ENCODE measurements at regions not wholly inside any gene's neighbourhood (a gene's known extent, or its start where the extent isn't known, plus 50 kb on each side); places are given as distances from the start of the nearest gene placed in this dataset.
"Not testable (repeated sequence)": the region's sequence is repeated elsewhere in the genome, so short reads cannot be mapped to it uniquely, and the experiment has no call there.

DNA sequence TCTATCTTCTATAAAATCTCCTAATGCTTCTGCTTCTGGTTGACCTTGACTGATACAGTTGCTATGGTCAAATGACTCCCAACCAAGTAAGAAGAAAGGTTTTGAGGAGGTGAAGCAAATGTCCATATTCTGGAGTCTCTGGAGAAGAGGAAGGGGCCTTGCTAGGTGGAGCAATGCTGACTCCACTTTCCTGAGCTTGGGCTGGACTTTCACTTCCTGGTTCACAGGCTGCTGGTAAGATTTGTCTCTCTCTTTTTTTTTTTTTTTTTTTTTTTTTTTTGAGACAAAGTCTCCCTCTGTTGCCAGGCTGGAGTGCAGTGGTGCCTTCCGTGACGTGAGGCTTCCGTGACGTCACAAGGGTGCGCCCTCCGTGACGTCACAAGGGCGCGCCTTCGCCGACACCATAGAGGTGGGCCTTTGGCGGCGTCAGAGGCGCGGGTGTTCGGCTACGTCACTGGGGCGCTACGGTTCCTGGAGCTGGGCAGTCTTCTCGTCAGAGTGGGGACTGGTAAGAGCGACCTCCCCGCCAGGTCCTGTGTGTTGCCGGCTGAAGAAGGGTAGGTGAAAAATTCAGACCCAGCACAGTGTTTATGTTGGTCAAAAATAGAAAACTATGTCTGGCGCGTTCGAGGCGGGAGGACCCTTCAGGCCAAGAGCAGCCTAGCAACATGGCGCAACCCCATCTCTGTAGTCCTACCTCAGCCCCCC is 93.7 kb upstream of the METTL14 start:
- DNase-seq, result peak; percentile 92 to 97 (median 92)
- H3K36me3 ChIP-seq, H3K4me1 ChIP-seq, H3K9me3 ChIP-seq, H3K27me3 ChIP-seq: not testable (repeated sequence)
- Histone ChIP-seq H3K4me3 (peak overlapping the region; percentile 44 to 66 (median 52)), H3K27ac (peak overlapping the region; percentile 67 to 85 (median 76))
- TF ChIP-seq, protein P1, sequence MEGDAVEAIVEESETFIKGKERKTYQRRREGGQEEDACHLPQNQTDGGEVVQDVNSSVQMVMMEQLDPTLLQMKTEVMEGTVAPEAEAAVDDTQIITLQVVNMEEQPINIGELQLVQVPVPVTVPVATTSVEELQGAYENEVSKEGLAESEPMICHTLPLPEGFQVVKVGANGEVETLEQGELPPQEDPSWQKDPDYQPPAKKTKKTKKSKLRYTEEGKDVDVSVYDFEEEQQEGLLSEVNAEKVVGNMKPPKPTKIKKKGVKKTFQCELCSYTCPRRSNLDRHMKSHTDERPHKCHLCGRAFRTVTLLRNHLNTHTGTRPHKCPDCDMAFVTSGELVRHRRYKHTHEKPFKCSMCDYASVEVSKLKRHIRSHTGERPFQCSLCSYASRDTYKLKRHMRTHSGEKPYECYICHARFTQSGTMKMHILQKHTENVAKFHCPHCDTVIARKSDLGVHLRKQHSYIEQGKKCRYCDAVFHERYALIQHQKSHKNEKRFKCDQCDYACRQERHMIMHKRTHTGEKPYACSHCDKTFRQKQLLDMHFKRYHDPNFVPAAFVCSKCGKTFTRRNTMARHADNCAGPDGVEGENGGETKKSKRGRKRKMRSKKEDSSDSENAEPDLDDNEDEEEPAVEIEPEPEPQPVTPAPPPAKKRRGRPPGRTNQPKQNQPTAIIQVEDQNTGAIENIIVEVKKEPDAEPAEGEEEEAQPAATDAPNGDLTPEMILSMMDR (IDR thresholded peaks at IDR 0.05), result peak in 2 of 6 experiments; percentile 13 to 23
- TF ChIP-seq POLR2A (IDR thresholded peaks at IDR 0.05), result peak; percentile 37 to 55

DNA sequence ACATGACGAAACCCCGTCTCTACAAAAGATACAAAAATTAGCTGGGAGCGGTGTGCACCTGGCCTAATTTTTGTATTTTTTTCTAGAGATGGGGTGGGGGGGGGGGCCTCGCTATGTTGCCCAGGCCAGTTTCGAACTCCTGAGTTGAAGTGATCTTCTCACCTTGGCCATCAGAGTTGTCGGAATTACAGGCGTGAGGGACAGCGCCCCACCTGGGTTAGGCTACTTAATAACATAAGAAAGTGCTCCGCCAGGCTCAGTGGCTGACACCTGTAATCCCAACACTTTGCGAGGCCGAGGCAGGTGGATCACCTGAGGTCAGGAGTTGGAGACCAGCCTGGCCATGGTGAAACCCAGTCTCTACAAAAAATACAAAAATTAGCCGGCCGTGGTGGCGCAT is 92.9 kb upstream of the METTL14 start:
- Histone ChIP-seq H3K4me3 (peak overlapping the region; percentile 44 to 66 (median 52)), H3K27ac (peak overlapping the region; percentile 67 to 85 (median 76))
- H3K36me3 ChIP-seq, H3K27me3 ChIP-seq, DNase-seq, H3K4me1 ChIP-seq, H3K9me3 ChIP-seq: not testable (repeated sequence)

DNA sequence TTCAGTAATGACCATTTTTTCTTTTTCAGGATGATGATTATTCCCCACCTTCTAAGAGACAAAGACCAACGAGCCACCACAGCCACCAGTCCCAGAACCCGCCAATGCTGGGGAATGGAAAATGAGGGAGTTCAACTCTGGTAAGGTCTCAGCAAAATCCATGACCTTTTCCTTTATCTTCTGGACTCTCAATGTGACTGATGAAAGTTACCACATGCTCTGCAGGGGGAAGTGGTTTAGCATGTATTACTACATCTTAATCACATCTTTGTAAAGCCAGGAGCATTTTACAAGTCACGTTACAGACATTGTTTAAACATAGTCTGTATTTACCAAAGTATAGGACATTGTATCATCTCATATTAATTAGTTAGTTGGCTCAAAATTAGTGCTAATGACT is 89.3 kb upstream of the METTL14 start:
- not testable (repeated sequence) for H3K27ac ChIP-seq, H3K4me3 ChIP-seq, DNase-seq, H3K36me3 ChIP-seq, H3K9me3 ChIP-seq, H3K27me3 ChIP-seq, H3K4me1 ChIP-seq

DNA sequence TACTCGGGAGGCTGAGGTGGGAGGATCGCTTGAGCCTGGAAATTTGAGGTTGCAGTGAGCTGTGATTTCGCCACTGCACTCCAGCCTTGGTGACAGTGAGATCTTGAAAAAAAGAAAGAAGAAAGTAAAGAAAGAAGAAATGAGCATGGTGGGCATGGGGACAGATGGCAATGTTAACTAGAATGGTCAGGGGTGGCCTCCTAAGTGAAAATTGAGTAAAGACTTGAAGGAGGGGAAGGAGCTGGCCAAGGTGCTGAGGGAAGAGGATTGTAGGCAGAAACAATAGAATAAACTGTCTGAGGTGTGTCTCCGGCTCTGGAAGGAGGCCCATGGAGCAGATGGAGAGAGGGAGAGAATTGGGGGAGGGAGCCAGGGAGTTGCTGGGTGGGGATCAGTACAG is 60.1 kb upstream of the METTL14 start:
- not testable (repeated sequence) for H3K4me3 ChIP-seq, DNase-seq, H3K9me3 ChIP-seq, H3K36me3 ChIP-seq, H3K27me3 ChIP-seq, H3K4me1 ChIP-seq, H3K27ac ChIP-seq

DNA sequence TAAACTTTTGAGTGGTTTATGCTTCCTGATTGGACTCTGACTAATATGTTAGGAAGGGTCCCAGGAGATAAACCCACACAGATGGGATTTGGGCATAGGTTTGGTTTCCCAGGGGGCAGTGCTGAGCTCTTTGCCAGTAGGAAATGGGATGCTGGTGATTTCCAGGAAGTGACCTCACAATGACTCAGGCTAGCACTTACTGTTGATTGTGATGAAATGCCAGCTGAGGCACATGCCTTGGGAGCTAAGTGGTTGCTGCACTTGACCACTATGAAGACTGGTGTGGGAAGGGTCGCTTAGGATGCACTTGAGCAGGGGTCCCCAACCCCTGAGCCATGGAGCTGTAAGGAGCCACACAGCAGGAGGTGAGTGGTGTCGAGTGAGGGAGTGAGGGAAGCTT is 55.5 kb upstream of the METTL14 start:
- H3K36me3 ChIP-seq, H3K4me3 ChIP-seq, H3K27ac ChIP-seq, H3K9me3 ChIP-seq, H3K4me1 ChIP-seq, DNase-seq, H3K27me3 ChIP-seq: not testable (repeated sequence)

DNA sequence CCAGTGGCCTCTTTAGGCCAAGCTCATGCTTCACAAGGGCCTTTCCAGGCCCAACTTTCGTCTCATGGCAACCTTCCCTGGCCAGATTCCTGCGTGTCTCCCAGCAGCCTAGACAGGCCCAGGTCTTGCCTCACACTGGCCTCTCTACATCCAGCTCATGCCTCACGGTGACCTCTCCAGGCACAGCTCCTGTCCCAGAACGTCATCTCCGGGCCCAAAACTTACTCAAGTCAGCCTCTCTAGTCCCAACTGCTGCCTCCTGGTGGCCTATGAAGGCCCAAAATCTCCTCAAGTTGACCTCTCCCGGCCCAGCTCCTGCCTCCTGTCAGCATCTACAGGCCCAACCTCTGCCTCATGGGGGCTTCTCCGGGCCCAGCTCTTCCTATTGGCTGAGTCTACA is 54.3 kb upstream of the METTL14 start:
- DNase-seq, H3K27me3 ChIP-seq, H3K27ac ChIP-seq, H3K9me3 ChIP-seq, H3K4me1 ChIP-seq, H3K36me3 ChIP-seq, H3K4me3 ChIP-seq: not testable (repeated sequence)

DNA sequence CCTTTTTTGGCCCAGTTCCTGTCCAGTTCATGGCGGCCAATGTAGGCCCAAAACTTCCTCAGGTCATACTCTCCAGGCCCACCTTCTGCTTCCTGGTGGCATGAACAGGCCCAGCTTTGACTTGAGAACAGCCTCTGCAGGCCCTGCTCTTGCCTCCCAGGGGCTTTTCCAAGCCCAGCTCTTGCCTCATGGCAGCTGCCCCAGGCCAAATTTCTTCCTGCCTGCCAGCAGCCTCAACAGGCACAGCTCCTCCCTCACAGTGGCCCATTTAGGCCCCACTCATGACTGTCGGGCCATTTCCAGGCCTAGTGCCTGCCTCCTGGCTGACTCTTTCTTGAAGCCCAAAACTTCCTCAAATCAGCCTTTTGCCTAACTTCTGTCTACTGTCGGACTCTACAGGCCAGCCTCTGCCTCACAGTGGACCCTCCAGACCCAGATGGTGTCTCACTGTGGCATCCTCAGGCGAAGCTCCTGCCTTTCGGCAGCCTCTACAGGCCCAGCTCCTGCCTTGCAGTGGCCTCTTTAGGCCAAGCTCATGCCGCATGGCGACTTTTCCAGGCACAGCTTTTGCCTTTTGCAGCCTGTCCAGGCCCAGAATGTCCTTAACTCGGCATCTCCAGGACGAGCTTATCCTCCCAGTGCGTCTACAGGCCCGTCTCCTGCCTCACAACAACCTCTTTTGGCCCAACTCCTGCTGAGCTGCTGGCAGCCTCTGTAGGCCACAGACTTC is 53.7 kb upstream of the METTL14 start:
- H3K36me3 ChIP-seq, H3K9me3 ChIP-seq: not testable (repeated sequence)

DNA sequence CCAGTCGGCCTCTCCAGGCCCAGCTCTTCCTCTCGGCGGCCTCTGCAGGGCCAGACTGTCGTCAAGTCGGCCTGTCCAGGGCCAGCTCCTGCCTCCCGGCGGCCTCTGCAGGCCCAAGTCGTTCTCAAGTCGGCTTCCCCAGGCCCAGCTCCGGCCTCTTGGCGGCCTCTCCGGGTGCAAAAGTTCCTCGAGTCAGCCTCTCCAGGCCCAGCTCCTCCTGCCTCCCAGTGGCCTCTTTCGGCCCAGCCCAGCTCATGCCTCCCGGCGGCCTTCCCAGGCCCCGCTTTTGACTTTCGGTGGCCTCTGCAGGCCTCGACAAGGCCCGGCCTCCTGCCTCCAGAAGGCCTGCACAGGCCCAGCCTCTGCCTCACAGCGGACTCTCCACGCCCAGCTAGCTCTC is 51.7 kb upstream of the METTL14 start:
- H3K4me1 ChIP-seq, H3K4me3 ChIP-seq, H3K36me3 ChIP-seq, DNase-seq, H3K27me3 ChIP-seq, H3K9me3 ChIP-seq, H3K27ac ChIP-seq: not testable (repeated sequence)

More for the DNA sequence above, 53.7 kb upstream of the METTL14 start:
- not testable (repeated sequence) for H3K27me3 ChIP-seq, H3K27ac ChIP-seq, H3K4me1 ChIP-seq, H3K4me3 ChIP-seq
- DNase-seq, result peak in 1 of 3 donors; percentile 14

DNA sequence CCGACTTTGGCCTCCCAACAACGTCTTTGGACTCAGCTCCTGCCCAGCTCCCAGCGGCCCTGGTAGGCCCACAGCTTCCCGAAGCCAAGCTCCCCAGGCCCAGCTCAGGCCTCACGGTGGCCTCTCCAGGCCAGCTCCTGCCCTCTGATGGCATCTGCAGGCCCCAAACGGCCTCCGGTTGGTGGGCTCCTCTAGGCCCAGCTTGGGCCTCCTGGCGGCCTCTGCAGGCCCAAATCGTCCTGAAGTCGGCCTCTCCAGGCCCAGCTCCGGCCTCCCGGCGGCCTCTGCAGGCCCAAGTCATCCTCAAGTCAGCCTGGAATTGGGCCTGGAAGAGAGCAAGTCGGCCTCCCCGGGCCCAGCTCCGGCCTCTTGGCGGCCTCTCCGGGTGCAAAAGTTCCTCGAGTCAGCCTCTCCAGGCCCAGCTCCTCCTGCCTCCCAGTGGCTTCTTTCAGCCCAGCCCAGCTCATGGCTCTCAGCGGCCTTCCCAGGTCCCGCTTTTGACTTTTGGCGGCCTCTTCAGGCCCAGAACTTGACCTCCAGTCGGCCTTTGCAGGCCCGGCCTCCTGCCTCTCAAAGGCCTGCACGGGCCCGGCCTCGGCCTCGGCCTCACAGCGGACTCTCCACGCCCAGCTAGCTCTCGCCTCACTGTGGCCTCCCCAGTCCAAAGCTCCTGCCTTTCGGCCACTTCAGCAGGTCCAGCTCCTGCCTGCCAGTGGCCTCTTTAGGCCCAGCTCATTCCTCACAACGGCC is 50.9 kb upstream of the METTL14 start:
- H3K4me1 ChIP-seq, H3K27ac ChIP-seq, H3K36me3 ChIP-seq, H3K27me3 ChIP-seq, H3K9me3 ChIP-seq, H3K4me3 ChIP-seq: not testable (repeated sequence)
- peak in 1 of 3 donors; percentile 16 for DNase-seq

Small RNA genes in the stretch of these regions (small RNA-seq; reads per million reads assigned to genes)
- gene AC092670.1, result 0 reads per million in 2 donors
- 0 reads per million in 2 donors for gene RNU6-1054P

Data from Peyer's patch (tissue), 4 donors.